Transverse colon (tissue), 4 donors: ENCODE measurements at regions not wholly inside any gene's neighbourhood (a gene's known extent, or its start where the extent isn't known, plus 50 kb on each side); places are given as distances from the start of the nearest gene placed in this dataset.

Experiments used
- DNase-seq: peaks from one replicate; pipeline ENCODE4 v3.0.0-alpha.2; 2019
- H3K27ac ChIP-seq, 4 donors: fragments of 200-600 bp; sonication (generic); 2 replicates each; pipeline ENCODE4 v1.5.1; 2016 to 2018; ENCODE audit warnings: inconsistent platforms in 4 of 4
- H3K27me3 ChIP-seq: fragments of 200-600 bp; sonication (generic); 2 replicates; pipeline ENCODE4 v1.5.1; 2017; ENCODE audit warnings: inconsistent platforms
- H3K36me3 ChIP-seq, 4 donors: fragments of 200-600 bp; sonication (generic); 2 replicates each; pipeline ENCODE4 v1.5.1; 2017 to 2019; ENCODE audit warnings: inconsistent platforms in 4 of 4
- H3K4me1 ChIP-seq, 4 donors: fragments of 200-600 bp; sonication (generic); 2 replicates each; pipeline ENCODE4 v1.5.1; 2017 to 2020; ENCODE audit warnings: inconsistent platforms in 4 of 4
- H3K4me3 ChIP-seq, 4 donors: fragments of 200-600 bp; sonication (generic); 1 replicate in 1 of 4; 2 replicates in 3 of 4; pipeline versions ENCODE4 v1.5.1 to v1.6.1; 2017 to 2019; ENCODE audit warnings: inconsistent platforms in 4 of 4
- H3K9me3 ChIP-seq, 2 donors: fragments of 200-600 bp; sonication (generic); 2 replicates each; pipeline ENCODE4 v1.5.1; 2017 to 2019; ENCODE audit warnings: inconsistent platforms in 2 of 2
- EP300 ChIP-seq: sonication (generic); formaldehyde crosslinking; IDR thresholded peaks from one replicate; pipeline ENCODE4 v1.6.1; 2017; ENCODE audit warnings: antibody characterized with exemption, low read depth
- POLR2A ChIP-seq: fragments of 450-650 bp; IDR thresholded peaks from one replicate; pipeline ENCODE4 v1.6.1; 2016; ENCODE audit warnings: antibody characterized with exemption, mild to moderate bottlenecking, moderate library complexity
- POLR2AphosphoS5 ChIP-seq, 3 donors: sonication (generic); formaldehyde crosslinking; IDR thresholded peaks; one replicate each; pipeline ENCODE4 v1.6.1; 2016; ENCODE audit warnings: antibody characterized with exemption in 3 of 3
- WGBS, 2 donors: methylation state at CpG; one replicate each; pipeline ENCODE4 v1.1.5; 2018; ENCODE audit warnings: low coverage in 1 of 2; 5-methylcytosine and 5-hydroxymethylcytosine counted together
- in situ Hi-C, 4 donors: fragments of 200-750 bp; cut with MboI; loops; one replicate each; pipeline versions ENCODE4 v1.15.0 to v1.15.1; 2017; ENCODE audit warnings: low sequenced_read_pairs in 3 of 4, low pct_ligation_motif_present in 1 of 4, low pct_unique_long_range_greater_than_20kb in 1 of 4
- intact Hi-C: fragments of 100-400 bp; cut with DNase I; formaldehyde crosslinking; loops from one replicate; pipeline ENCODE4 v1.15.1; 2023; ENCODE audit warnings: low total_unique reads
- TF ChIP-seq, protein P1 (sequence below), 5 experiments: fragments of 200-600 bp in 3 of 5; fragments of 450-650 bp in 2 of 5; sonication (generic) in 3 of 5; IDR thresholded peaks; 1 replicate in 2 of 5; 2 replicates in 3 of 5; pipeline ENCODE4 v1.5.1; 2016 to 2017; ENCODE audit warnings: antibody characterized with exemption in 5 of 5, inconsistent platforms in 3 of 5, mild to moderate bottlenecking in 2 of 5, moderate library complexity in 1 of 5

DNA sequence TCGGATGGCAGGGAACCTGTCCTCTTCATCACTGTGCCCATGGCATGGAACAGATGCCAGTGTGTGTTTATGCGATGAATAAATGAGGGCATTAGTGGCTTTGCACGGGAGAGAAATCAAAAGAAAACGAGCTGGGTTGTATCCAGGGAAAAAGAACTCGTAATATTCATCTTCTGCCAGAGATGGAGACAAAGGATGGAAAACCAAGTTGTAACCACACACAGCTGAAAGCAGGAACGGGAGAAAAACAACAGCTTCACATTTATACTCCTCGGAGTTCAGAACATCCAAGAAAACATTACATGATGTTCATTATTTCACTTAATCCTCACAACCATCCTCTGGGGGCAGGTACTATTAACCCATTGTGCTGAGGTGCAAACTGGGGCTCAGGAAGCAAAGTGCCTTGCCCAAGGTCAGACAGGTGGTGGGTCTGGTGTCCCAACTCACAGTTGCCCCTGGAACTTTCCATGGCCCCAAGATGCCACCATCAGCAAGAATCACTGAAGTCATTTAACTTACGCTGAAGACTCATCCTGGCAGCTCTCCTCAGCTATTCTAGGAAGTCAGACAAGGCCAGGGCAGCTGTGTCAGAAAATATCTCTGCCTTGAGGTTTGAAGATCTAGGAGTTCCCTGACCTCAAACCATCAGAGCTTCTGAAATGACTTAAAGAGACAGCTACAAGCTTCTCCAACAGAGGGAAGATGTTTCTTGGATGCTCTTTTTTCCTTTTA is 250.4 kb downstream of the NSG2 start:
- in situ Hi-C loops = no loop called here
- WGBS, 2 donors = 63 to 74% methylated on average over 6 to 8 of the region's 8 CpGs
- Histone ChIP-seq H3K27ac (no peak overlapping the region), H3K36me3 (no peaks in the 10 kb centered on the region), H3K4me3 (no peak overlapping the region), H3K9me3 (no peaks in the 10 kb centered on the region), H3K27me3 (no peaks in the 10 kb centered on the region), H3K4me1 (no peaks in the 10 kb centered on the region)
- TF ChIP-seq EP300 (no peak), POLR2AphosphoS5 (IDR thresholded peaks at IDR 0.05) (no peak), POLR2A (no peak)
- TF ChIP-seq, protein P1, sequence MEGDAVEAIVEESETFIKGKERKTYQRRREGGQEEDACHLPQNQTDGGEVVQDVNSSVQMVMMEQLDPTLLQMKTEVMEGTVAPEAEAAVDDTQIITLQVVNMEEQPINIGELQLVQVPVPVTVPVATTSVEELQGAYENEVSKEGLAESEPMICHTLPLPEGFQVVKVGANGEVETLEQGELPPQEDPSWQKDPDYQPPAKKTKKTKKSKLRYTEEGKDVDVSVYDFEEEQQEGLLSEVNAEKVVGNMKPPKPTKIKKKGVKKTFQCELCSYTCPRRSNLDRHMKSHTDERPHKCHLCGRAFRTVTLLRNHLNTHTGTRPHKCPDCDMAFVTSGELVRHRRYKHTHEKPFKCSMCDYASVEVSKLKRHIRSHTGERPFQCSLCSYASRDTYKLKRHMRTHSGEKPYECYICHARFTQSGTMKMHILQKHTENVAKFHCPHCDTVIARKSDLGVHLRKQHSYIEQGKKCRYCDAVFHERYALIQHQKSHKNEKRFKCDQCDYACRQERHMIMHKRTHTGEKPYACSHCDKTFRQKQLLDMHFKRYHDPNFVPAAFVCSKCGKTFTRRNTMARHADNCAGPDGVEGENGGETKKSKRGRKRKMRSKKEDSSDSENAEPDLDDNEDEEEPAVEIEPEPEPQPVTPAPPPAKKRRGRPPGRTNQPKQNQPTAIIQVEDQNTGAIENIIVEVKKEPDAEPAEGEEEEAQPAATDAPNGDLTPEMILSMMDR (IDR thresholded peaks at IDR 0.05) = no peak
- intact Hi-C loops = no loop called here
- DNase-seq = no peak

DNA sequence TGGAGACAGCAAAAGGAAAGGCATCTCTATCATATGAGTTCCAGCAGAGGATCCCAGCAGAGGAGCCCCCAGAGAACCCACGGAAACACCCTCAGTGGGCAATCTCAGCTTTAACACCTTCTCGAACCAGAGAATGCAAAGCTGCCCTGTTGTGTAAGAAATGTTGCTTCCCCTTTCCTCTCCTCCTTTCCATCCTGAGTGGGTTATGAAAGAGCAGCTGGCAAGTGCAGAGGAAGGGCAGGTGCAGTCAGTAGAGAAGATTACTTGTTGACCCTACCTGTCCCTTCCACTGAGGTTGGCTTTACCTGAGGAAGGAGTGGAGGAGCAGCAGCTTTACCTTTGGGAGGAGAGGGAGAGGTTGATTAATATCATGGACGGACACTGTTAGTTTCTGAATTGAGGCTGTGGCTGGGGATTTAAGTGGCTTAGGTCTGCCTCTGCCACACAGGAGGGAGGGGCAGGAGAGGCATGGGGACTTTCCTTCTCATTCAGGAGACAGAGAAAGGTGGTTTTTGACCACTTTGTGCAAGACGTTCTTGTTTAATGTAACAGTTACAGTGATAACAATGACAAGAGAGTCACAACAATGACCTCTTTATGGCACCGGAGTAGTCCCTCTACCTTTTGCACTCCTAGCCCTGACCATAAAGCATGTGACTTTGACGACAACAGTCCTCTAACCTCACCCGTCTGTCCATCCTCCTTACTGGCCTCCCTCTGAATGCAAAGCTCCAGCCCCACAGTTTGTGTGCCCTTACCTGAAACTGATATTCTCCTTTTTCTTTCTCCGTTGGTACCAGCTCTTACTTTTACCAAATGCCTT is 254.8 kb downstream of the NSG2 start:
- no peaks in the 10 kb centered on the region for H3K4me1 ChIP-seq
- no peak overlapping the region for H3K4me3 ChIP-seq
- TF ChIP-seq POLR2A (no peak), POLR2AphosphoS5 (IDR thresholded peaks at IDR 0.05) (no peak), EP300 (no peak)
- TF ChIP-seq, protein P1 (IDR thresholded peaks at IDR 0.05) = no peak
- no peak for DNase-seq
- no peaks in the 10 kb centered on the region for H3K36me3 ChIP-seq
- H3K27me3 ChIP-seq = no peaks in the 10 kb centered on the region
- in situ Hi-C loops = loop anchor here (25.0 kb wide), 2 partner anchors 263 to 688 kb away; partner anchors contain the start of genes BOD1 (in 4 of the 4) and NSG2 (in 1 of the 4)
- no peak overlapping the region for H3K27ac ChIP-seq
- intact Hi-C loops = no loop called here
- no peaks in the 10 kb centered on the region for H3K9me3 ChIP-seq
- 53 to 61% methylated on average over 5 to 8 of the region's 8 CpGs for WGBS, 2 donors

DNA sequence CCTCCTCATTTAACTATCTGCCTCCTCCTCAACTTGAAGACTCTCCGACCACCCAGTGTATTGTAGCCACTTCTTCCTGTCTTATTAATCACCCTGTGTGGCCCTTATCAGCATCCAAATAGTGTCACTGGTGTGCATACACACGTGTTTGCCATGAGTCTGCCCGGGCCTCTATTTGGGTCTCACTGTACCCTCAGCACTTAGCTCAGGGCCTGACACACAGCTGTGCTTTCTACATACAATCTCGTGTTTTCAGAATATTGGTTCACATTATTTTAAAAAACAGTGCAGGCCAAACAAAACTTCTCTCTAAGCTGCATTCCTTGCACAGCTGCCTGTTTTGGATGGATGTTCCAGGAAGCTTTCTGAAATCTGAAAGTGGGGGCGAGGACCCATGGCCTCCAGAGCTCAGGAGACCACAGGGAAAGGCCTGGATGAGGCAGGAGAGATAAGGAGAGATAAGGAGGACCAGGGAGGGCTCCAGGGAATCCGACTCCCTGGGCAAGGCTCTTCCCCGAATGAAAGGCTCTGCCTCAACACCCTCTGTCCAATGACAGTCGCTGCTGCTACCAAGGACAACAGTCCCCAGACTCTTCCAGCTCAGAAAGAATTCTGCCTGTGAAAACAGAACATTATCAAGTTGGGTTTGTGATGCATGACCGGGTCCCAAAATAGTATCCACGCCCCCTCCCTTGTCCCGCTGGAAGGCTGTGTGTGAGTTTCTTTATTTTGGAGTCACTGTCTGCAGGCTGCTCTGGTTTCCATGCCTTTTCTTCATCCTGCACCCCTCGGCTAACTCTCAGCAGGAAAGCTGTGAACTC is 255.6 kb downstream of the NSG2 start:
- Histone ChIP-seq H3K27me3 (no peaks in the 10 kb centered on the region), H3K9me3 (no peaks in the 10 kb centered on the region), H3K4me3 (no peak overlapping the region), H3K4me1 (no peaks in the 10 kb centered on the region), H3K36me3 (no peaks in the 10 kb centered on the region), H3K27ac (no peak overlapping the region)
- intact Hi-C loops (no loop called here), in situ Hi-C loops (loop anchor here (25.0 kb wide), 2 partner anchors 264 to 689 kb away; partner anchors contain the start of genes BOD1 (in 4 of the 4) and NSG2 (in 1 of the 4))
- no peak for DNase-seq
- TF ChIP-seq POLR2AphosphoS5 (IDR thresholded peaks at IDR 0.05) (no peak), POLR2A (no peak), EP300 (no peak)
- TF ChIP-seq, protein P1 (IDR thresholded peaks at IDR 0.05) = no peak
- 24 to 26% methylated on average over 3 to 12 of the region's 12 CpGs for WGBS, 2 donors
